ENCODE measurements at regions not wholly inside any gene's neighbourhood (a gene's known extent, or its start where the extent isn't known, plus 50 kb on each side); places are given as distances from the start of the nearest gene placed in this dataset.

DNA sequence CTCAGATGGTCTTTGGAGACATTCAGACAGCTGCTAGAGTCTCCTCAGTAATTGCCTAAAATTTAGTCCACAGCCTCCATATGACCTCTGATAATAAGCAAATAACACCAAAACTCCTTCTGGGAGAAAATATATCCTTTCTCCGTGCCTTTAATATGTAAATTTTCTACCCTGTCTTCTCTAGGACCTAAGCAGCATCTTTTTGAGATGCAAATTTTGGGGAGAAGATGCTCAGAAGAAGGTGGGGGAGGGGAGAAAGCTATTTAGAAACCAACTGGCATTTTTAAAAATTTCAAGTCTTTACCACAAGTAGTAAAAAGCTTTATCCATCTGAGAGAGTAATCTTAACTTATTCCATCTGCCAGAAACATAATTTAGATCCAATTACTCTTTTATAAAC is 91.8 kb upstream of the KCNK12 start:
- TF ChIP-seq, protein P1, sequence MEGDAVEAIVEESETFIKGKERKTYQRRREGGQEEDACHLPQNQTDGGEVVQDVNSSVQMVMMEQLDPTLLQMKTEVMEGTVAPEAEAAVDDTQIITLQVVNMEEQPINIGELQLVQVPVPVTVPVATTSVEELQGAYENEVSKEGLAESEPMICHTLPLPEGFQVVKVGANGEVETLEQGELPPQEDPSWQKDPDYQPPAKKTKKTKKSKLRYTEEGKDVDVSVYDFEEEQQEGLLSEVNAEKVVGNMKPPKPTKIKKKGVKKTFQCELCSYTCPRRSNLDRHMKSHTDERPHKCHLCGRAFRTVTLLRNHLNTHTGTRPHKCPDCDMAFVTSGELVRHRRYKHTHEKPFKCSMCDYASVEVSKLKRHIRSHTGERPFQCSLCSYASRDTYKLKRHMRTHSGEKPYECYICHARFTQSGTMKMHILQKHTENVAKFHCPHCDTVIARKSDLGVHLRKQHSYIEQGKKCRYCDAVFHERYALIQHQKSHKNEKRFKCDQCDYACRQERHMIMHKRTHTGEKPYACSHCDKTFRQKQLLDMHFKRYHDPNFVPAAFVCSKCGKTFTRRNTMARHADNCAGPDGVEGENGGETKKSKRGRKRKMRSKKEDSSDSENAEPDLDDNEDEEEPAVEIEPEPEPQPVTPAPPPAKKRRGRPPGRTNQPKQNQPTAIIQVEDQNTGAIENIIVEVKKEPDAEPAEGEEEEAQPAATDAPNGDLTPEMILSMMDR (IDR thresholded peaks at IDR 0.05; ENCODE audit: low read depth, low read length, poor library complexity, severe bottlenecking), result no peak
- TF ChIP-seq EZH2phosphoT487 (IDR thresholded peaks at IDR 0.05; ENCODE audit: borderline replicate concordance, low read length), result no peak
